GM19455 (cell line): ENCODE measurements at regions not wholly inside any gene's neighbourhood (a gene's known extent, or its start where the extent isn't known, plus 50 kb on each side); places are given as distances from the start of the nearest gene placed in this dataset.
"Not testable (repeated sequence)": the region's sequence is repeated elsewhere in the genome, so short reads cannot be mapped to it uniquely, and the experiment has no call there.

Experiments used
- ATAC-seq: cut with Tn5 transposase; IDR thresholded peaks from one replicate; pipeline ENCODE4 v1.9.1; 2021; ENCODE audit not compliant: unreplicated experiment

GRCh38 chr2:64867253-64867996, 121.8 kb upstream of the SLC1A4 start:
- ATAC-seq: no peak

GRCh38 chr2:64869126-64869525, 120.1 kb upstream of the SLC1A4 start:
- no peak for ATAC-seq

- peak; percentile 80 for ATAC-seq
These were observed 115.7 kb upstream of the SLC1A4 start for GRCh38 chr2:64873472-64873924.

- no peak for ATAC-seq
These were observed 114.6 kb upstream of the SLC1A4 start for GRCh38 chr2:64874593-64874992.

GRCh38 chr2:64875368-64875767, 113.8 kb upstream of the SLC1A4 start:
- ATAC-seq: no peak

- no peak for ATAC-seq
These were observed 113.0 kb upstream of the SLC1A4 start for GRCh38 chr2:64876137-64876647.

GRCh38 chr2:64879745-64880144, 109.5 kb upstream of the SLC1A4 start:
- ATAC-seq: no peak

GRCh38 chr2:64880193-64880951, 108.8 kb upstream of the SLC1A4 start:
- ATAC-seq: no peak

- no peak for ATAC-seq
These were observed 108.1 kb upstream of the SLC1A4 start for GRCh38 chr2:64881037-64881492.

- ATAC-seq: no peak
These were observed 101.6 kb upstream of the SLC1A4 start for GRCh38 chr2:64887565-64887964.

GRCh38 chr2:64888591-64889309, 100.4 kb upstream of the SLC1A4 start:
- no peak for ATAC-seq

- ATAC-seq: no peak
These were observed 99.4 kb upstream of the SLC1A4 start for GRCh38 chr2:64889803-64890202.

GRCh38 chr2:64896572-64896971, 92.6 kb upstream of the SLC1A4 start:
- ATAC-seq: not testable (repeated sequence)

GRCh38 chr2:64899081-64899865, 89.9 kb upstream of the SLC1A4 start:
- no peak for ATAC-seq

- not testable (repeated sequence) for ATAC-seq
These were observed 89.3 kb upstream of the SLC1A4 start for GRCh38 chr2:64899876-64900275.

GRCh38 chr2:64904413-64905329, 84.5 kb upstream of the SLC1A4 start:
- no peak for ATAC-seq

- ATAC-seq: no peak
These were observed 83.7 kb upstream of the SLC1A4 start for GRCh38 chr2:64905338-64906024.

- no peak for ATAC-seq
These were observed 82.2 kb upstream of the SLC1A4 start for GRCh38 chr2:64906853-64907536.
